ENCODE measurements at regions not wholly inside any gene's neighbourhood (a gene's known extent, or its start where the extent isn't known, plus 50 kb on each side); places are given as distances from the start of the nearest gene placed in this dataset.

DNA sequence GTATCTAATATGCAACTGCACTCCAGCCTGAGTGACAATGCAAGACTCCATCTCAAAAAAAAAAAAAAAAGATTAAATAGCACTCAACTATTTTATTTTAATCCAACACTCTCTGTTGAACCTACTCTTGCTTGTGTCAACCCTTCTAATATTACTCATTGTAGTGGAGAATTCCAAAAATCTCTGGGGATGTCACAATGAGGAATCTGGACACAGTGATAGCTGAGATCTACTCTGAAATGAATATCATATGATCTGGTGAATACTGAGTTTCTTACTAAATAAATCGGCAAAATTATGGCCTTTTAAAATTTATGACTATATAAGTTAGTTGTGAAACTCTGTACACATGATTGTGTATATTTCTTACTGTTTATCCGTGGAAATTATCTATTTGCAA, 418.2 kb downstream of the BCAT1 start:
- TF ChIP-seq, protein P1, sequence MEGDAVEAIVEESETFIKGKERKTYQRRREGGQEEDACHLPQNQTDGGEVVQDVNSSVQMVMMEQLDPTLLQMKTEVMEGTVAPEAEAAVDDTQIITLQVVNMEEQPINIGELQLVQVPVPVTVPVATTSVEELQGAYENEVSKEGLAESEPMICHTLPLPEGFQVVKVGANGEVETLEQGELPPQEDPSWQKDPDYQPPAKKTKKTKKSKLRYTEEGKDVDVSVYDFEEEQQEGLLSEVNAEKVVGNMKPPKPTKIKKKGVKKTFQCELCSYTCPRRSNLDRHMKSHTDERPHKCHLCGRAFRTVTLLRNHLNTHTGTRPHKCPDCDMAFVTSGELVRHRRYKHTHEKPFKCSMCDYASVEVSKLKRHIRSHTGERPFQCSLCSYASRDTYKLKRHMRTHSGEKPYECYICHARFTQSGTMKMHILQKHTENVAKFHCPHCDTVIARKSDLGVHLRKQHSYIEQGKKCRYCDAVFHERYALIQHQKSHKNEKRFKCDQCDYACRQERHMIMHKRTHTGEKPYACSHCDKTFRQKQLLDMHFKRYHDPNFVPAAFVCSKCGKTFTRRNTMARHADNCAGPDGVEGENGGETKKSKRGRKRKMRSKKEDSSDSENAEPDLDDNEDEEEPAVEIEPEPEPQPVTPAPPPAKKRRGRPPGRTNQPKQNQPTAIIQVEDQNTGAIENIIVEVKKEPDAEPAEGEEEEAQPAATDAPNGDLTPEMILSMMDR (IDR thresholded peaks at IDR 0.05), result no peak
- TF ChIP-seq EZH2 (IDR thresholded peaks at IDR 0.05; ENCODE audit: borderline replicate concordance, insufficient read depth, low read depth, low read length, poor library complexity, severe bottlenecking), result no peak
